Hindlimb muscle (tissue), 1 donor: ENCODE measurements at regions not wholly inside any gene's neighbourhood (a gene's known extent, or its start where the extent isn't known, plus 50 kb on each side); places are given as distances from the start of the nearest gene placed in this dataset.
A peak's percentile ranks its signal among the peaks of the same experiment; 100 is the strongest.

Experiments
- DNase-seq: peaks from one replicate; pipeline ENCODE4 v3.0.0-alpha.2; 2013

GRCh38 chr6:23034926-23035325 is 465.6 kb downstream of the HDGFL1 start:
- DNase-seq: no peak

- DNase-seq: no peak
Measured at GRCh38 chr6:23036406-23036983, 467.1 kb downstream of the HDGFL1 start.

- no peak for DNase-seq
Measured at GRCh38 chr6:23040899-23041298, 471.5 kb downstream of the HDGFL1 start.

- DNase-seq: no peak
Measured at GRCh38 chr6:23045280-23045679, 475.9 kb downstream of the HDGFL1 start.

- no peak for DNase-seq
Measured at GRCh38 chr6:23055523-23055922, 486.2 kb downstream of the HDGFL1 start.

- DNase-seq: no peak
Measured at GRCh38 chr6:23073821-23074220, 504.5 kb downstream of the HDGFL1 start.

GRCh38 chr6:23077772-23078171 is 508.4 kb downstream of the HDGFL1 start:
- DNase-seq: no peak

GRCh38 chr6:23081701-23082100 is 512.3 kb downstream of the HDGFL1 start:
- no peak for DNase-seq

- DNase-seq: no peak
Measured at GRCh38 chr6:23086100-23086499, 516.7 kb downstream of the HDGFL1 start.

- DNase-seq: no peak
Measured at GRCh38 chr6:23087471-23087870, 518.1 kb downstream of the HDGFL1 start.

- no peak for DNase-seq
Measured at GRCh38 chr6:23088761-23089160, 519.4 kb downstream of the HDGFL1 start.

GRCh38 chr6:23089981-23090380 is 520.6 kb downstream of the HDGFL1 start:
- no peak for DNase-seq

- no peak for DNase-seq
Measured at GRCh38 chr6:23091795-23092194, 522.4 kb downstream of the HDGFL1 start.

GRCh38 chr6:23096876-23097275 is 527.5 kb downstream of the HDGFL1 start:
- no peak for DNase-seq

- DNase-seq: peak; percentile 80
Measured at GRCh38 chr6:23097566-23097965, 528.2 kb downstream of the HDGFL1 start.

GRCh38 chr6:23106951-23107350 is 537.6 kb downstream of the HDGFL1 start:
- DNase-seq: no peak

- no peak for DNase-seq
Measured at GRCh38 chr6:23111984-23112383, 542.6 kb downstream of the HDGFL1 start.

- no peak for DNase-seq
Measured at GRCh38 chr6:23114812-23115504, 545.6 kb downstream of the HDGFL1 start.

- DNase-seq: no peak
Measured at GRCh38 chr6:23137611-23138010, 568.2 kb downstream of the HDGFL1 start.

- DNase-seq: no peak
Measured at GRCh38 chr6:23140871-23141270, 571.5 kb downstream of the HDGFL1 start.

- no peak for DNase-seq
Measured at GRCh38 chr6:23145781-23146180, 576.4 kb downstream of the HDGFL1 start.

GRCh38 chr6:23154159-23154558 is 584.8 kb downstream of the HDGFL1 start:
- DNase-seq: no peak

GRCh38 chr6:23170049-23170448 is 600.7 kb downstream of the HDGFL1 start:
- no peak for DNase-seq

GRCh38 chr6:23173234-23173633 is 603.9 kb downstream of the HDGFL1 start:
- no peak for DNase-seq
